ENCODE measurements at regions not wholly inside any gene's neighbourhood (a gene's known extent, or its start where the extent isn't known, plus 50 kb on each side); places are given as distances from the start of the nearest gene placed in this dataset.

DNA sequence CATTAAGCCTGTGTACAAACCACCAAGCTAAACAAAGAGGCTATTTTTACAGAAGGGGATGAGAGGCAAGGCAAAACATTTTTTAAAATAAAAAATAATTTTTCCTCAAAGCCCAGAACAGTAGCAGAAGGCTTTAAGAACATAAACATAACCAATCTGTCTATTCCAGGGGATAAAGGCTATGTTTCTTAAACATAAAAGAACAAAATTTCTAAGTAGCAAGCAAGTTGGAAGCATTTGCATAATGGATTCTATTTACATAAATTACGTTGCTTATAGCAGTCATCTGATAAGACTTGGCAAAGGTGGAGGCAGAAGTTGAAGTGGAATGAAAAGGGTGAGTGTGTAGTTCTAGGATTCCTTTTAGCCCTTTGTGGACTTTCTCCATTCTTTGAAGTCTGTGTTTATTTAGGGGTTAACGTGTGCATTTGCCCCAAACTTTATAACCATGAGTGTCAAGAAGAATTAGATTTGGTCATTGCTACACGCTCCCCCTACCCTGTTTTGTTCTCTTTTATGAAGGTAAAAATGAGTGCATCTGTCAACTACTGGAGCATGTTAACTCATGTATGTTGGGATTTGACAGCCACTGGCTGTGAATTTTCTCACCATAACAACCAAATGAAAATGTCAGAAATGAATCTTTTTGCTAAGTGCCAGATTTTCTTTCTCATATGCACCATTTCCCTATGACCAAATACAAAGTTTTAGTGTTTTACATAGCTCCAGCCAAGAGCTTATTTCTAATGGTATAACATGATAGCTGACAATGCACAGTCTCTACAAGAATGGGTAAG lies 378.4 kb upstream of the IGFBP7 start:
- H3K4me3 ChIP-seq (ENCODE audit: low read depth, low read length): no peak overlapping the region
- no peaks in the 10 kb centered on the region for H3K9me3 ChIP-seq (ENCODE audit: control insufficient read depth, insufficient read depth, low read length)
- H3K27me3 ChIP-seq (ENCODE audit: control insufficient read depth, insufficient read depth, low read length): peaks cover 10% of the 10 kb centered on the region
- no peak overlapping the region for H3K9ac ChIP-seq (ENCODE audit: low read depth, low read length)
- no peaks in the 10 kb centered on the region for H3K4me1 ChIP-seq (ENCODE audit: control insufficient read depth, insufficient read depth, low read length)
- H3K36me3 ChIP-seq (ENCODE audit: control insufficient read depth, insufficient read depth, low read length): no peaks in the 10 kb centered on the region
- no peak overlapping the region for H3K27ac ChIP-seq (ENCODE audit: low read depth, low read length)

DNA sequence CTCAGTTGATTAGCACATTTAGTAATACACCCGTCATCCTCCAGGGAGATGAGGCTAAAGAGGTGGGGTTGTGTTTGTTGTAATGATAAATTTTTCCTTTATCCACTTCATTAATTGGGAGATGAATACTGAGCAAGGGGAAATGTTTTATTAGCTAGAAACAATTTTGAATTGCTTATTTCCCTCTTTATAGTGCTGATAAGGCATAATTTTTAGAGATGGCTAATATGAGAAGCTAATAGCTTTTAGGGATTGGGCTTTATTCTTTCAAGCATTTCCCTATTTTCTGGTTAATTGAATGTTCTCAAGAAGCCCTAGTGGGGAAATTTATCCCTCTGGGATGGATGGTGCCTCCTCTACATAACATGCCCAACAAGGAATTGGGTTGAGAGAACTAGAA lies 365.2 kb upstream of the IGFBP7 start:
- Histone ChIP-seq H3K9me3 (ENCODE audit: control insufficient read depth, insufficient read depth, low read length) (no peaks in the 10 kb centered on the region), H3K4me3 (ENCODE audit: low read depth, low read length) (no peak overlapping the region), H3K36me3 (ENCODE audit: control insufficient read depth, insufficient read depth, low read length) (no peaks in the 10 kb centered on the region), H3K27ac (ENCODE audit: low read depth, low read length) (no peak overlapping the region), H3K27me3 (ENCODE audit: control insufficient read depth, insufficient read depth, low read length) (no peaks in the 10 kb centered on the region), H3K4me1 (ENCODE audit: control insufficient read depth, insufficient read depth, low read length) (no peaks in the 10 kb centered on the region), H3K9ac (ENCODE audit: low read depth, low read length) (no peak overlapping the region)

GRCh38 chr4:57465321-57466056 lies 355.3 kb upstream of the IGFBP7 start:
- no peaks in the 10 kb centered on the region for H3K9me3 ChIP-seq (ENCODE audit: control insufficient read depth, insufficient read depth, low read length)
- no peak overlapping the region for H3K9ac ChIP-seq (ENCODE audit: low read depth, low read length)
- no peaks in the 10 kb centered on the region for H3K4me1 ChIP-seq (ENCODE audit: control insufficient read depth, insufficient read depth, low read length)
- no peaks in the 10 kb centered on the region for H3K27me3 ChIP-seq (ENCODE audit: control insufficient read depth, insufficient read depth, low read length)
- H3K27ac ChIP-seq (ENCODE audit: low read depth, low read length): no peak overlapping the region
- H3K36me3 ChIP-seq (ENCODE audit: control insufficient read depth, insufficient read depth, low read length): no peaks in the 10 kb centered on the region
- H3K4me3 ChIP-seq (ENCODE audit: low read depth, low read length): no peak overlapping the region

DNA sequence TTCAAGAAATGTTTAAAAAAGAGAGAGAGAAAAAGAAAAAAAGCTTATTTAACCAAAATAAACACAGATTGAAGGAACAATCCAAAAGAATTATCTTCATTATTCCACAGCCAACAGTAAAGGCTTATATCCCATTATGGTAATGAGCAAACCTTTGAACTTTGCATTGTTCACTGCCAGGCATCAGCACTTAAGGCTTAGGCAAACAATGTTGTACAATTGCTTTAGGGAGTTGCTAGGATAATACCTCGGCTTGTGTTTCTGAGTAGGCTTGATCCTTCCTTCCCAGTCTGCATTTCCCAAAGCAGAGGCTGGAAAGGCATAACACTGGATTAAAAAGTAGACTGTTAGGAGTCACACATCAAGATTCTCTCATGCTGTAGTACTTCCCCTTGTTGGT lies 352.7 kb upstream of the IGFBP7 start:
- H3K36me3 ChIP-seq (ENCODE audit: control insufficient read depth, insufficient read depth, low read length): no peaks in the 10 kb centered on the region
- no peak overlapping the region for H3K27ac ChIP-seq (ENCODE audit: low read depth, low read length)
- H3K9ac ChIP-seq (ENCODE audit: low read depth, low read length): no peak overlapping the region
- H3K4me1 ChIP-seq (ENCODE audit: control insufficient read depth, insufficient read depth, low read length): no peaks in the 10 kb centered on the region
- H3K4me3 ChIP-seq (ENCODE audit: low read depth, low read length): no peak overlapping the region
- H3K27me3 ChIP-seq (ENCODE audit: control insufficient read depth, insufficient read depth, low read length): no peaks in the 10 kb centered on the region
- H3K9me3 ChIP-seq (ENCODE audit: control insufficient read depth, insufficient read depth, low read length): no peaks in the 10 kb centered on the region

DNA sequence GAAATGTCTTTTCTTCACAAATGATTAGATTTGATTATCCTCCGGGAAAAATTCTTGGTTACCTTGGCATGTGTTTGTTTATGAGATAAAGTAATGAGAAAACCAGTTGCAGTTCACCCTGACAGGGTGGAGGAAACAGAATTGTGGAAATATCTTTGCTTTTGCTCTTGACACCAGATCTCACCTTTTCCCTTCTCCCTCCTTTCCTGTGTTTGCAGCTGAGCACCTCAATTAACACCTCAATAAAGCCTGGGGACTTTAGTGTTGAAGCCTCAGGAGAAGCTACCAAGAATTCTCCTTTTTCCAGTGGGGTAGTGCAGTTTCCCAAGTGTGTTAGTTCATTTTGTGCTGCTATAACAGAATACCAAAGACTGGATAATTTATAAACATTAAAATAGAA lies 350.8 kb upstream of the IGFBP7 start:
- Histone ChIP-seq H3K27ac (ENCODE audit: low read depth, low read length) (no peak overlapping the region), H3K4me1 (ENCODE audit: control insufficient read depth, insufficient read depth, low read length) (no peaks in the 10 kb centered on the region), H3K9me3 (ENCODE audit: control insufficient read depth, insufficient read depth, low read length) (no peaks in the 10 kb centered on the region; the same call in 1 of the 2 replicates), H3K27me3 (ENCODE audit: control insufficient read depth, insufficient read depth, low read length) (no peaks in the 10 kb centered on the region), H3K36me3 (ENCODE audit: control insufficient read depth, insufficient read depth, low read length) (no peaks in the 10 kb centered on the region), H3K9ac (ENCODE audit: low read depth, low read length) (no peak overlapping the region), H3K4me3 (ENCODE audit: low read depth, low read length) (no peak overlapping the region)

- Histone ChIP-seq H3K4me1 (ENCODE audit: control insufficient read depth, insufficient read depth, low read length) (no peaks in the 10 kb centered on the region), H3K4me3 (ENCODE audit: low read depth, low read length) (no peak overlapping the region), H3K27me3 (ENCODE audit: control insufficient read depth, insufficient read depth, low read length) (no peaks in the 10 kb centered on the region), H3K9me3 (ENCODE audit: control insufficient read depth, insufficient read depth, low read length) (peaks cover 6% of the 10 kb centered on the region; the same call in 1 of the 2 replicates), H3K27ac (ENCODE audit: low read depth, low read length) (no peak overlapping the region), H3K9ac (ENCODE audit: low read depth, low read length) (no peak overlapping the region), H3K36me3 (ENCODE audit: control insufficient read depth, insufficient read depth, low read length) (no peaks in the 10 kb centered on the region)
Observed at GRCh38 chr4:57448901-57449300, 338.7 kb upstream of the IGFBP7 start.

- H3K27me3 ChIP-seq (ENCODE audit: control insufficient read depth, insufficient read depth, low read length): no peaks in the 10 kb centered on the region
- no peaks in the 10 kb centered on the region for H3K4me1 ChIP-seq (ENCODE audit: control insufficient read depth, insufficient read depth, low read length)
- no peaks in the 10 kb centered on the region for H3K36me3 ChIP-seq (ENCODE audit: control insufficient read depth, insufficient read depth, low read length)
- no peak overlapping the region for H3K4me3 ChIP-seq (ENCODE audit: low read depth, low read length)
- no peak overlapping the region for H3K9ac ChIP-seq (ENCODE audit: low read depth, low read length)
- H3K27ac ChIP-seq (ENCODE audit: low read depth, low read length): no peak overlapping the region
- peaks cover 6% of the 10 kb centered on the region; the same call in 1 of the 2 replicates for H3K9me3 ChIP-seq (ENCODE audit: control insufficient read depth, insufficient read depth, low read length)
Observed at GRCh38 chr4:57448452-57448851, 338.3 kb upstream of the IGFBP7 start.

- peaks cover 3% of the 10 kb centered on the region; the same call in 1 of the 2 replicates for H3K4me1 ChIP-seq (ENCODE audit: control insufficient read depth, insufficient read depth, low read length)
- peaks cover 6% of the 10 kb centered on the region; the same call in 1 of the 2 replicates for H3K9me3 ChIP-seq (ENCODE audit: control insufficient read depth, insufficient read depth, low read length)
- H3K9ac ChIP-seq (ENCODE audit: low read depth, low read length): no peak overlapping the region
- no peaks in the 10 kb centered on the region for H3K27me3 ChIP-seq (ENCODE audit: control insufficient read depth, insufficient read depth, low read length)
- H3K36me3 ChIP-seq (ENCODE audit: control insufficient read depth, insufficient read depth, low read length): no peaks in the 10 kb centered on the region
- H3K27ac ChIP-seq (ENCODE audit: low read depth, low read length): no peak overlapping the region
- no peak overlapping the region for H3K4me3 ChIP-seq (ENCODE audit: low read depth, low read length)
Observed at GRCh38 chr4:57446266-57446665, 336.1 kb upstream of the IGFBP7 start.

GRCh38 chr4:57445686-57446085 lies 335.5 kb upstream of the IGFBP7 start:
- no peaks in the 10 kb centered on the region for H3K27me3 ChIP-seq (ENCODE audit: control insufficient read depth, insufficient read depth, low read length)
- no peaks in the 10 kb centered on the region for H3K36me3 ChIP-seq (ENCODE audit: control insufficient read depth, insufficient read depth, low read length)
- no peak overlapping the region for H3K4me3 ChIP-seq (ENCODE audit: low read depth, low read length)

DNA sequence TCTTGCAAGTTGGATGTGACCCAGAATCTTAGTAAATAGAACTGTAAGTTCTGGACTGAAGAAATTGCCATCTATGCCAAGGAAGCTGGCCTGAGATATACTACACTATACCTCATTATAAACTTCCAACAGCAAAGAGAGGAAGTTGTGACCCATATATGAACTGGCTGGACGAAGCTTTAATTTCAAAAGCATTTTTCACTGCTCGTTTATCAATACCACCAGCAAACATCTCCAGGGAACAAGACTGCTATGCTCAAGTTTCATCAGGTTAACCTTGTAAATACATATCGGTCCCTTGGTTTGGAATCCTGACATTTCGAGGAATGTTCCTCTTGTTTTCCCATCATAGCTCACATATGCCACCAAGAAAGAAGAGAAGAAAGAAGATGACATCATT lies 334.5 kb upstream of the IGFBP7 start:
- H3K9me3 ChIP-seq (ENCODE audit: control insufficient read depth, insufficient read depth, low read length): no peaks in the 10 kb centered on the region
- H3K4me1 ChIP-seq (ENCODE audit: control insufficient read depth, insufficient read depth, low read length): peaks cover 3% of the 10 kb centered on the region; the same call in 1 of the 2 replicates
- H3K27me3 ChIP-seq (ENCODE audit: control insufficient read depth, insufficient read depth, low read length): no peaks in the 10 kb centered on the region

More at GRCh38 chr4:57445686-57446085, 335.5 kb upstream of the IGFBP7 start:
- Histone ChIP-seq H3K4me1 (ENCODE audit: control insufficient read depth, insufficient read depth, low read length) (peaks cover 3% of the 10 kb centered on the region; the same call in 1 of the 2 replicates), H3K9me3 (ENCODE audit: control insufficient read depth, insufficient read depth, low read length) (peaks cover 5% of the 10 kb centered on the region; the same call in 1 of the 2 replicates), H3K27ac (ENCODE audit: low read depth, low read length) (no peak overlapping the region), H3K9ac (ENCODE audit: low read depth, low read length) (no peak overlapping the region)

DNA sequence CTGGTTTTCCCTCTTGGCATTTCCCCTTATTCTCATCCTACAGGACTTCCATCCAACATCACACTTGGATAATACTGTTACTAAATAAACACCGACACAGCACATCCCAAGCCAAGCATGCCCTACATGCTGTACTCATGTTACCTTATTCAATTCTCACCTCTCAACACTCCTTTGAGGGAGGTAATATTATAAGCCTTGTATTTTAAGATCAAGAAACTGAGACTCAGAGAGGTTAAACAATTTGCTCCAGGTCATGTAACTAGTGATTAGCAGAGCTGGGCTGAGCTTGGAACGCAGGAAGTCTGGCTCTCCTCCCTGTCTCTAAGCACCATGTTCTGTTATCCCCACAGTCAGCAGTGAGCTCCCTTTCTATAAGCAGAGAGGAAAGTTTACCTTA lies 333.6 kb upstream of the IGFBP7 start:
- no peak overlapping the region for H3K9ac ChIP-seq (ENCODE audit: low read depth, low read length)
- H3K4me3 ChIP-seq (ENCODE audit: low read depth, low read length): no peak overlapping the region
- no peaks in the 10 kb centered on the region for H3K36me3 ChIP-seq (ENCODE audit: control insufficient read depth, insufficient read depth, low read length)
- no peaks in the 10 kb centered on the region for H3K27me3 ChIP-seq (ENCODE audit: control insufficient read depth, insufficient read depth, low read length)
- H3K9me3 ChIP-seq (ENCODE audit: control insufficient read depth, insufficient read depth, low read length): no peaks in the 10 kb centered on the region
- peaks cover 3% of the 10 kb centered on the region; the same call in 1 of the 2 replicates for H3K4me1 ChIP-seq (ENCODE audit: control insufficient read depth, insufficient read depth, low read length)
- no peak overlapping the region for H3K27ac ChIP-seq (ENCODE audit: low read depth, low read length)

More for the DNA sequence above, 334.5 kb upstream of the IGFBP7 start:
- Histone ChIP-seq H3K27ac (ENCODE audit: low read depth, low read length) (no peak overlapping the region), H3K36me3 (ENCODE audit: control insufficient read depth, insufficient read depth, low read length) (no peaks in the 10 kb centered on the region), H3K9ac (ENCODE audit: low read depth, low read length) (no peak overlapping the region), H3K4me3 (ENCODE audit: low read depth, low read length) (no peak overlapping the region)

Measured in HUES48 (cell line).